ENCODE measurements at regions not wholly inside any gene's neighbourhood (a gene's known extent, or its start where the extent isn't known, plus 50 kb on each side); places are given as distances from the start of the nearest gene placed in this dataset.

DNA sequence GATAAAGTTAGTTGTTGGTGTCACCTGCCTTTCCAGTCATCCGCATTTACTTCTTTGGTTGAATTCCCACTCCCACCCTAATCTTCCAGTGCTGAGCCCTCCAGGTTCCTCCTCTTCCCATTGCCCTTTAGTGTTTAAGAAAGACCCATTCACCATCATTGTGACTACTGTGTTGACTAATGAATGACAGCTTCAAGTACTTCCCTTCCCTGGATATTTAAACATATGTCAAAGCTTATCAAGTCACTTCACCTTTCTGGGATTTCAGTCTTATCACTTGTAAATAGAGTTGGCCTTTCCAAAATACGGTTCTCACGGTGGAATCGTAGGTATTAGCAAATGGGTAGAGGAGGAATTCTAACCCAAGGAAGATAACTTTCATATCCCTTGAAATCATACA lies 201.6 kb upstream of the SVIL start:
- Histone ChIP-seq H2BK120ac (ENCODE audit: low read depth, low read length) (no peak overlapping the region), H2BK12ac (ENCODE audit: low read length) (no peak overlapping the region), H3K18ac (ENCODE audit: low read length) (no peak overlapping the region), H3K4ac (ENCODE audit: low read length) (no peak overlapping the region), H4K8ac (ENCODE audit: low read depth, low read length) (no peak overlapping the region), H3K4me2 (ENCODE audit: insufficient read depth, low read length, poor library complexity, severe bottlenecking) (no peak overlapping the region), H3K4me3 (ENCODE audit: low read length in 2 of 2) (no peak overlapping the region), H2BK15ac (ENCODE audit: low read length) (no peak overlapping the region), H2AK5ac (ENCODE audit: low read depth, low read length) (no peak overlapping the region), H3K9me3 (replicated peaks in 1 of 2; ENCODE audit: control insufficient read depth in 2 of 2, insufficient read depth in 1 of 2, low read depth in 1 of 2, low read length in 2 of 2) (no peaks in the 10 kb centered on the region), H3K14ac (ENCODE audit: low read length) (no peak overlapping the region), H3K27ac (replicated peaks; ENCODE audit: low read length) (no peak overlapping the region), H3K27me3 (ENCODE audit: control insufficient read depth in 3 of 3, insufficient read depth in 3 of 3, low read depth in 1 of 3, low read length in 3 of 3) (peaks cover 0 to 2% (median 0%) of the 10 kb centered on the region in 3 experiments), H3K23ac (ENCODE audit: low read depth, low read length, poor library complexity) (no peak overlapping the region), H3K9ac (ENCODE audit: low read depth, low read length, poor library complexity) (no peak overlapping the region), H3K4me1 (ENCODE audit: control insufficient read depth in 2 of 2, insufficient read depth in 1 of 2, low read depth in 1 of 2, low read length in 2 of 2) (no peaks in the 10 kb centered on the region), H4K91ac (ENCODE audit: low read depth, low read length, poor library complexity) (no peak overlapping the region), H2AFZ (ENCODE audit: low read length) (no peak overlapping the region), H2BK5ac (ENCODE audit: low read length) (no peak overlapping the region), H3K36me3 (replicated peaks in 1 of 2; ENCODE audit: control insufficient read depth in 2 of 2, insufficient read depth in 2 of 2, low read length in 2 of 2) (no peaks in the 10 kb centered on the region), H3K79me1 (ENCODE audit: low read depth, low read length) (no peaks in the 10 kb centered on the region)
- DNase-seq (ENCODE audit: low spot score), result no peak
- no CpG with 5 or more reads among the region's 4 CpGs for WGBS, 2 donors (ENCODE audit: extremely low coverage in 2 of 2, insufficient read length in 2 of 2, insufficient replicate concordance in 1 of 2)

GRCh38 chr10:29835055-29835454 lies 200.3 kb upstream of the SVIL start:
- H2AK5ac ChIP-seq (ENCODE audit: low read depth, low read length), result no peak overlapping the region
- H2AFZ ChIP-seq (ENCODE audit: low read length), result no peak overlapping the region
- no peak overlapping the region for H3K14ac ChIP-seq (ENCODE audit: low read length)
- H4K8ac ChIP-seq (ENCODE audit: low read depth, low read length), result no peak overlapping the region
- H3K18ac ChIP-seq (ENCODE audit: low read length), result no peak overlapping the region
- no peaks in the 10 kb centered on the region for H3K4me1 ChIP-seq (ENCODE audit: control insufficient read depth in 2 of 2, insufficient read depth in 1 of 2, low read depth in 1 of 2, low read length in 2 of 2)
- H3K27ac ChIP-seq (replicated peaks; ENCODE audit: low read length), result no peak overlapping the region
- no peak overlapping the region for H2BK120ac ChIP-seq (ENCODE audit: low read depth, low read length)
- H3K4me2 ChIP-seq (ENCODE audit: insufficient read depth, low read length, poor library complexity, severe bottlenecking), result no peak overlapping the region
- no peaks in the 10 kb centered on the region for H3K9me3 ChIP-seq (replicated peaks in 1 of 2; ENCODE audit: control insufficient read depth in 2 of 2, insufficient read depth in 1 of 2, low read depth in 1 of 2, low read length in 2 of 2)
- no peak overlapping the region for H3K4me3 ChIP-seq (ENCODE audit: low read length in 2 of 2)
- no peak overlapping the region for H4K91ac ChIP-seq (ENCODE audit: low read depth, low read length, poor library complexity)
- no peaks in the 10 kb centered on the region for H3K36me3 ChIP-seq (replicated peaks in 1 of 2; ENCODE audit: control insufficient read depth in 2 of 2, insufficient read depth in 2 of 2, low read length in 2 of 2)
- no peak overlapping the region for H3K4ac ChIP-seq (ENCODE audit: low read length)
- H2BK12ac ChIP-seq (ENCODE audit: low read length), result no peak overlapping the region
- H2BK15ac ChIP-seq (ENCODE audit: low read length), result no peak overlapping the region
- H3K9ac ChIP-seq (ENCODE audit: low read depth, low read length, poor library complexity), result no peak overlapping the region
- H3K79me1 ChIP-seq (ENCODE audit: low read depth, low read length), result no peaks in the 10 kb centered on the region
- DNase-seq (ENCODE audit: low spot score), result no peak
- H2BK5ac ChIP-seq (ENCODE audit: low read length), result no peak overlapping the region
- H3K27me3 ChIP-seq (ENCODE audit: control insufficient read depth in 3 of 3, insufficient read depth in 3 of 3, low read depth in 1 of 3, low read length in 3 of 3), result peaks cover 0 to 2% (median 0%) of the 10 kb centered on the region in 3 experiments
- no peak overlapping the region for H3K23ac ChIP-seq (ENCODE audit: low read depth, low read length, poor library complexity)

- no peaks in the 10 kb centered on the region for H3K79me1 ChIP-seq (ENCODE audit: low read depth, low read length)
- H3K27me3 ChIP-seq (ENCODE audit: control insufficient read depth in 3 of 3, insufficient read depth in 3 of 3, low read depth in 1 of 3, low read length in 3 of 3), result no peaks in the 10 kb centered on the region
- H2BK15ac ChIP-seq (ENCODE audit: low read length), result no peak overlapping the region
- no peak overlapping the region for H3K4ac ChIP-seq (ENCODE audit: low read length)
- H3K9ac ChIP-seq (ENCODE audit: low read depth, low read length, poor library complexity), result no peak overlapping the region
- no peak overlapping the region for H3K4me2 ChIP-seq (ENCODE audit: insufficient read depth, low read length, poor library complexity, severe bottlenecking)
- no peak overlapping the region for H3K18ac ChIP-seq (ENCODE audit: low read length)
- H2BK12ac ChIP-seq (ENCODE audit: low read length), result no peak overlapping the region
- no CpG with 5 or more reads among the region's 6 CpGs for WGBS, 2 donors (ENCODE audit: extremely low coverage in 2 of 2, insufficient read length in 2 of 2, insufficient replicate concordance in 1 of 2)
- H3K23ac ChIP-seq (ENCODE audit: low read depth, low read length, poor library complexity), result no peak overlapping the region
- H4K91ac ChIP-seq (ENCODE audit: low read depth, low read length, poor library complexity), result no peak overlapping the region
- no peaks in the 10 kb centered on the region for H3K36me3 ChIP-seq (replicated peaks in 1 of 2; ENCODE audit: control insufficient read depth in 2 of 2, insufficient read depth in 2 of 2, low read length in 2 of 2)
- no peak overlapping the region for H3K14ac ChIP-seq (ENCODE audit: low read length)
- H2AK5ac ChIP-seq (ENCODE audit: low read depth, low read length), result no peak overlapping the region
- H3K9me3 ChIP-seq (replicated peaks in 1 of 2; ENCODE audit: control insufficient read depth in 2 of 2, insufficient read depth in 1 of 2, low read depth in 1 of 2, low read length in 2 of 2), result no peaks in the 10 kb centered on the region
- no peak for DNase-seq (ENCODE audit: low spot score)
- H4K8ac ChIP-seq (ENCODE audit: low read depth, low read length), result no peak overlapping the region
- no peaks in the 10 kb centered on the region for H3K4me1 ChIP-seq (ENCODE audit: control insufficient read depth in 2 of 2, insufficient read depth in 1 of 2, low read depth in 1 of 2, low read length in 2 of 2)
- no peak overlapping the region for H2BK120ac ChIP-seq (ENCODE audit: low read depth, low read length)
- H2BK5ac ChIP-seq (ENCODE audit: low read length), result no peak overlapping the region
- no peak overlapping the region for H2AFZ ChIP-seq (ENCODE audit: low read length)
- H3K27ac ChIP-seq (replicated peaks; ENCODE audit: low read length), result no peak overlapping the region
- H3K4me3 ChIP-seq (ENCODE audit: low read length in 2 of 2), result no peak overlapping the region
These were observed 196.1 kb upstream of the SVIL start for GRCh38 chr10:29830531-29831512.

GRCh38 chr10:29829776-29830175 lies 195.0 kb upstream of the SVIL start:
- no peaks in the 10 kb centered on the region for H3K9me3 ChIP-seq (replicated peaks in 1 of 2; ENCODE audit: control insufficient read depth in 2 of 2, insufficient read depth in 1 of 2, low read depth in 1 of 2, low read length in 2 of 2)
- no peak overlapping the region for H2AFZ ChIP-seq (ENCODE audit: low read length)
- no peak overlapping the region for H3K9ac ChIP-seq (ENCODE audit: low read depth, low read length, poor library complexity)
- no peak overlapping the region for H3K4me3 ChIP-seq (ENCODE audit: low read length in 2 of 2)
- no peak for DNase-seq (ENCODE audit: low spot score)
- H2BK120ac ChIP-seq (ENCODE audit: low read depth, low read length), result no peak overlapping the region
- WGBS, 2 donors (ENCODE audit: extremely low coverage in 2 of 2, insufficient read length in 2 of 2, insufficient replicate concordance in 1 of 2), result no CpG with 5 or more reads among the region's 2 CpGs
- H3K4me2 ChIP-seq (ENCODE audit: insufficient read depth, low read length, poor library complexity, severe bottlenecking), result no peak overlapping the region
- no peak overlapping the region for H3K23ac ChIP-seq (ENCODE audit: low read depth, low read length, poor library complexity)
- no peak overlapping the region for H3K27ac ChIP-seq (replicated peaks; ENCODE audit: low read length)
- no peak overlapping the region for H4K91ac ChIP-seq (ENCODE audit: low read depth, low read length, poor library complexity)
- H3K4me1 ChIP-seq (ENCODE audit: control insufficient read depth in 2 of 2, insufficient read depth in 1 of 2, low read depth in 1 of 2, low read length in 2 of 2), result no peaks in the 10 kb centered on the region
- no peak overlapping the region for H3K18ac ChIP-seq (ENCODE audit: low read length)
- no peak overlapping the region for H2AK5ac ChIP-seq (ENCODE audit: low read depth, low read length)
- no peak overlapping the region for H2BK12ac ChIP-seq (ENCODE audit: low read length)
- no peak overlapping the region for H2BK5ac ChIP-seq (ENCODE audit: low read length)
- H2BK15ac ChIP-seq (ENCODE audit: low read length), result no peak overlapping the region
- H3K14ac ChIP-seq (ENCODE audit: low read length), result no peak overlapping the region
- H3K27me3 ChIP-seq (ENCODE audit: control insufficient read depth in 3 of 3, insufficient read depth in 3 of 3, low read depth in 1 of 3, low read length in 3 of 3), result no peaks in the 10 kb centered on the region
- no peak overlapping the region for H3K4ac ChIP-seq (ENCODE audit: low read length)
- no peak overlapping the region for H4K8ac ChIP-seq (ENCODE audit: low read depth, low read length)
- H3K79me1 ChIP-seq (ENCODE audit: low read depth, low read length), result no peaks in the 10 kb centered on the region
- H3K36me3 ChIP-seq (replicated peaks in 1 of 2; ENCODE audit: control insufficient read depth in 2 of 2, insufficient read depth in 2 of 2, low read length in 2 of 2), result no peaks in the 10 kb centered on the region

All from neuronal stem cell (in vitro differentiated cells).